KMS-11 (cell line): ENCODE measurements at regions not wholly inside any gene's neighbourhood (a gene's known extent, or its start where the extent isn't known, plus 50 kb on each side); places are given as distances from the start of the nearest gene placed in this dataset.

ENCODE experiments used
- H2AFZ ChIP-seq: fragments of 200-600 bp; sonication (generic); 2 replicates; pipeline ENCODE4 v1.6.1; 2016; ENCODE audit warnings: antibody characterized with exemption, mixed run types, low read depth
- H3K27ac ChIP-seq: fragments of 200-600 bp; sonication (generic); 2 replicates; pipeline ENCODE4 v1.6.1; 2016; ENCODE audit warnings: mild to moderate bottlenecking, mixed run types
- H3K27me3 ChIP-seq: fragments of 200-600 bp; sonication (generic); 2 replicates; pipeline ENCODE4 v1.6.1; 2017; ENCODE audit warnings: mild to moderate bottlenecking, low read depth, mixed run types, moderate library complexity; ENCODE audit not compliant: insufficient read depth
- H3K36me3 ChIP-seq: fragments of 200-600 bp; sonication (generic); 2 replicates; pipeline ENCODE4 v1.6.1; 2017; ENCODE audit warnings: mild to moderate bottlenecking, mixed run types; ENCODE audit not compliant: insufficient read depth
- H3K4me1 ChIP-seq: fragments of 200-600 bp; sonication (generic); 2 replicates; pipeline ENCODE4 v1.6.1; 2016; ENCODE audit warnings: mild to moderate bottlenecking, low read depth, mixed run types; ENCODE audit not compliant: poor library complexity, severe bottlenecking
- H3K4me2 ChIP-seq: fragments of 200-600 bp; sonication (generic); 2 replicates; pipeline ENCODE4 v1.7.0; 2016; ENCODE audit warnings: mild to moderate bottlenecking, mixed run types
- H3K4me3 ChIP-seq: fragments of 200-600 bp; sonication (generic); IDR thresholded peaks from 2 replicates; pipeline ENCODE4 v1.6.1; 2017; ENCODE audit warnings: low read depth, low read length, mixed read lengths; ENCODE audit not compliant: insufficient read depth
- H3K79me2 ChIP-seq: fragments of 200-600 bp; sonication (generic); 2 replicates; pipeline ENCODE4 v1.6.1; 2016; ENCODE audit warnings: low read depth, mixed run types; ENCODE audit not compliant: insufficient read depth
- H3K9ac ChIP-seq: fragments of 200-600 bp; sonication (generic); 2 replicates; pipeline ENCODE4 v1.6.1; 2016; ENCODE audit warnings: mild to moderate bottlenecking, mixed run types
- H4K20me1 ChIP-seq: fragments of 200-600 bp; sonication (generic); 2 replicates; pipeline ENCODE4 v1.6.1; 2016; ENCODE audit warnings: mild to moderate bottlenecking, mixed run types; ENCODE audit not compliant: insufficient read depth
- TF ChIP-seq, protein P1 (sequence below): fragments of 200-600 bp; sonication (generic); conservative IDR thresholded peaks from 2 replicates; pipeline ENCODE4 v1.6.1; 2017; ENCODE audit warnings: low read depth, mild to moderate bottlenecking, antibody characterized with exemption, low read length, moderate library complexity, mixed read lengths

DNA sequence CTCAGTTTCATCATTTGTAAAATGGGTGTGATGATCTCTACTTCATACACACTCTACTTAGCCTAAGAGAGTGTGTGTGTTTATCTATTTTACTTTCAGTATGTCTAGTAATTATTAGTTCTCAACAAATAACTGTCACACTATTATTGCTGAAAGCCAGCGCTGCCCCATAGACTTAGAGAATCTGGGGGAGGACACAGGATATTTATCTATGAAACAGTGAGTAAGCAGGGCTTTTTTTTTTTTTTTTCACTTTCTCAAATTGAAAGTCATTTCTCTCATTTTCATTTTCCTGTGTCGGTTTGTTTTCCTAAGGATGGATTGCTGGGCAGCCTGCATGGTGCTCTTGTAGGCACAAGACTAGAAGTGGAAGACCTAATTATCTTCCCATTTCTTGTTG, 248.4 kb upstream of the RPS23 start:
- Histone ChIP-seq H3K27me3 (no peaks in the 10 kb centered on the region), H4K20me1 (no peaks in the 10 kb centered on the region), H3K4me3 (no peak overlapping the region), H3K27ac (no peak overlapping the region), H3K4me1 (no peaks in the 10 kb centered on the region), H3K36me3 (no peaks in the 10 kb centered on the region), H3K79me2 (no peaks in the 10 kb centered on the region), H3K4me2 (no peak overlapping the region), H2AFZ (no peak overlapping the region), H3K9ac (no peak overlapping the region)
- TF ChIP-seq, protein P1, sequence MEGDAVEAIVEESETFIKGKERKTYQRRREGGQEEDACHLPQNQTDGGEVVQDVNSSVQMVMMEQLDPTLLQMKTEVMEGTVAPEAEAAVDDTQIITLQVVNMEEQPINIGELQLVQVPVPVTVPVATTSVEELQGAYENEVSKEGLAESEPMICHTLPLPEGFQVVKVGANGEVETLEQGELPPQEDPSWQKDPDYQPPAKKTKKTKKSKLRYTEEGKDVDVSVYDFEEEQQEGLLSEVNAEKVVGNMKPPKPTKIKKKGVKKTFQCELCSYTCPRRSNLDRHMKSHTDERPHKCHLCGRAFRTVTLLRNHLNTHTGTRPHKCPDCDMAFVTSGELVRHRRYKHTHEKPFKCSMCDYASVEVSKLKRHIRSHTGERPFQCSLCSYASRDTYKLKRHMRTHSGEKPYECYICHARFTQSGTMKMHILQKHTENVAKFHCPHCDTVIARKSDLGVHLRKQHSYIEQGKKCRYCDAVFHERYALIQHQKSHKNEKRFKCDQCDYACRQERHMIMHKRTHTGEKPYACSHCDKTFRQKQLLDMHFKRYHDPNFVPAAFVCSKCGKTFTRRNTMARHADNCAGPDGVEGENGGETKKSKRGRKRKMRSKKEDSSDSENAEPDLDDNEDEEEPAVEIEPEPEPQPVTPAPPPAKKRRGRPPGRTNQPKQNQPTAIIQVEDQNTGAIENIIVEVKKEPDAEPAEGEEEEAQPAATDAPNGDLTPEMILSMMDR, result no peak

DNA sequence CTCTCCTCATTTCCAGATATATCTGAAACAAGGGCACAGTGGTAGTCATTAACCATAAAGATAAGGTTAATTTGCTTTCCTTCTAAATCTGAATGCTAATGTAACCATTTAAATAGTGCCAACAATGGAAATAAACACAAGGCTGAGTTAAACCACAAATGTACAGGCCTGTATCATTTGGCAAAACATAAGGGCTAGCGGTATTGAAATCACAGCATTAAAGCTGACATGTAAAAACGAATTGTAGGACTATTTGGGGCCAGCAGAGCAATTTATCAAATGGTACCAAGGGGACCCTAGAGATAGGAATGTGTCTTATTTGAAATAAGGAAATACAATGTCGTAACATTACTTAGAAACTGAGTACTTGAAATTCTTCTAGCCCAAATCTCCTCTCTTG, 247.5 kb upstream of the RPS23 start:
- TF ChIP-seq, protein P1, result no peak
- Histone ChIP-seq H3K4me1 (no peaks in the 10 kb centered on the region), H3K4me2 (no peak overlapping the region), H3K79me2 (no peaks in the 10 kb centered on the region), H4K20me1 (no peaks in the 10 kb centered on the region), H3K27ac (no peak overlapping the region), H2AFZ (no peak overlapping the region), H3K36me3 (no peaks in the 10 kb centered on the region), H3K27me3 (no peaks in the 10 kb centered on the region), H3K9ac (no peak overlapping the region), H3K4me3 (no peak overlapping the region)

DNA sequence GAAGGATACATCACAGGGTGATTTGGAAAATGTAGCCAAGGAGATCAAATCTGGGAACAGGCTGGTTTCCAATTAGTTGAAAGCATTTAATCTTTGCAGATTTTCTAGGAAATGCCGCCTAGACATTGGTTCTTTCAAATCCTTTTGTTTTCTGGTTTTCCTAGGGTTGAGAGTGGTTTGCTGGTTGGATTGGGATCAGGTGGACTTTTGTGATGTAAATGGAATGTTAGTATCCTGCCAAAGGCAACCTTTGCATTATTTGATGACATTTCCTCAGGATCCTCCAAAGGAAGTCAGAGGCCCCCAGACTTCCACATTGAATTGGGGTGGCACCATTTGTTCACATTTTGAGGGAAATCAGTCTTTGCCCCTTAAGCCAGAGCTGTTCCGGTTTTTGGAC, 245.5 kb upstream of the RPS23 start:
- no peaks in the 10 kb centered on the region for H3K36me3 ChIP-seq
- no peaks in the 10 kb centered on the region for H4K20me1 ChIP-seq
- H3K79me2 ChIP-seq, result no peaks in the 10 kb centered on the region
- no peaks in the 10 kb centered on the region for H3K4me1 ChIP-seq
- no peak overlapping the region for H3K27ac ChIP-seq
- H3K4me3 ChIP-seq, result no peak overlapping the region
- no peaks in the 10 kb centered on the region for H3K27me3 ChIP-seq
- no peak overlapping the region for H3K4me2 ChIP-seq
- H2AFZ ChIP-seq, result no peak overlapping the region
- TF ChIP-seq, protein P1, result no peak
- H3K9ac ChIP-seq, result no peak overlapping the region

DNA sequence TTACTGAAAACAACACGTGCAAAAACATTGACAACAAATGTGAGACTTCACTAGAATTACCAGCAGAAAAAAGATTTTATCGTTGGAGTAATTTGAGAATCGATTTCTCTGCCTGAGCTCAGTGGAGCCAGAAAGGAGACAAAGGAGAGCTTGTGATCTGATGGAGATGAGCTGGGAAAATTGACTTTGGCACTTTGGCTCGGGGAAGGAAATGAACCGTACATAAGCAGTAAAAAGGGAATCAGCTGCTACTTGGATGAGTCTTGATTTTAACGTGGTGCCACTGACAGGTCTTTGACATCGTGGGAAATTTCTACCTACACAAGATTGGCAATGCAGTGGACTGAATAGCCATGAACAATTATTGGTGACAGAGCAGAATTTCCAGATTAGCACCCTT, 244.7 kb upstream of the RPS23 start:
- no peak overlapping the region for H3K9ac ChIP-seq
- no peaks in the 10 kb centered on the region for H3K79me2 ChIP-seq
- no peak overlapping the region for H2AFZ ChIP-seq
- TF ChIP-seq, protein P1, result no peak
- H3K4me1 ChIP-seq, result no peaks in the 10 kb centered on the region
- H3K27me3 ChIP-seq, result no peaks in the 10 kb centered on the region
- no peak overlapping the region for H3K4me3 ChIP-seq
- no peaks in the 10 kb centered on the region for H4K20me1 ChIP-seq
- H3K4me2 ChIP-seq, result no peak overlapping the region
- H3K36me3 ChIP-seq, result no peaks in the 10 kb centered on the region
- no peak overlapping the region for H3K27ac ChIP-seq
